ENCODE measurements at regions not wholly inside any gene's neighbourhood (a gene's known extent, or its start where the extent isn't known, plus 50 kb on each side); places are given as distances from the start of the nearest gene placed in this dataset.

- ATAC-seq (no peak), DNase-seq (no peak)
- intact Hi-C loops (cut with DNase I): no loop called here
- 79 to 85% methylated on average over 1 of the region's 1 CpG for WGBS, 2 donors
- no peak for TF ChIP-seq CTCF (IDR thresholded peaks at IDR 0.05)
- Histone ChIP-seq H3K36me3 (no peaks in the 10 kb centered on the region), H3K27ac (no peak overlapping the region), H3K4me1 (no peaks in the 10 kb centered on the region), H3K27me3 (peaks cover 0 to 37% (median 0%) of the 10 kb centered on the region in 7 donors), H3K4me3 (no peak overlapping the region), H3K9me3 (peaks cover 0 to 4% (median 0%) of the 10 kb centered on the region in 11 donors)
These were observed 72.7 kb upstream of the NALF2 start for GRCh38 chrX:69431420-69431819.

GRCh38 chrX:69430785-69431184, 73.3 kb upstream of the NALF2 start:
- intact Hi-C loops (cut with DNase I): no loop called here
- H3K9me3 ChIP-seq: peaks cover 0 to 4% (median 0%) of the 10 kb centered on the region in 11 donors
- WGBS, 2 donors: 45 to 56% methylated on average over 2 of the region's 2 CpGs

GRCh38 chrX:69429339-69430015, 74.6 kb upstream of the NALF2 start:
- intact Hi-C loops (cut with DNase I): loop anchor here in 4 of 10 donors (10.0 kb wide), 1 partner anchor 665 kb away; no protein-coding TSS in a partner anchor
- peak in 1 of 2 donors; percentile 30 for DNase-seq
- whole genome bisulfite sequencing, 2 donors: 37 to 62% methylated on average over 6 of the region's 6 CpGs

More at GRCh38 chrX:69430785-69431184, 73.3 kb upstream of the NALF2 start:
- Histone ChIP-seq H3K27ac (no peak overlapping the region), H3K36me3 (no peaks in the 10 kb centered on the region), H3K4me1 (no peaks in the 10 kb centered on the region), H3K27me3 (peaks cover 0 to 37% (median 0%) of the 10 kb centered on the region in 7 donors), H3K4me3 (no peak overlapping the region)
- DNase-seq (peak in 1 of 2 donors; percentile 7), ATAC-seq (peak in 7 of 8 donors; percentile 44 to 91 (median 79))
- no peak for TF ChIP-seq CTCF (IDR thresholded peaks at IDR 0.05)

GRCh38 chrX:69428216-69428615, 75.9 kb upstream of the NALF2 start:
- Histone ChIP-seq H3K27me3 (peaks cover 0 to 37% (median 0%) of the 10 kb centered on the region in 7 donors), H3K27ac (no peak overlapping the region), H3K4me3 (no peak overlapping the region), H3K36me3 (no peaks in the 10 kb centered on the region), H3K9me3 (no peaks in the 10 kb centered on the region), H3K4me1 (peaks cover 0 to 2% (median 0%) of the 10 kb centered on the region in 9 donors)
- ATAC-seq: no peak
- 43 to 62% methylated on average over 2 of the region's 2 CpGs for WGBS, 2 donors
- intact Hi-C loops (cut with DNase I): loop anchor here in 4 of 10 donors (10.0 kb wide), 1 partner anchor 667 kb away; no protein-coding TSS in a partner anchor
- no peak for TF ChIP-seq CTCF (IDR thresholded peaks at IDR 0.05)
- no peak for DNase-seq

More at GRCh38 chrX:69429339-69430015, 74.6 kb upstream of the NALF2 start:
- Histone ChIP-seq H3K4me1 (peaks cover 0 to under 1% (median 0%) of the 10 kb centered on the region in 9 donors), H3K4me3 (no peak overlapping the region), H3K9me3 (no peaks in the 10 kb centered on the region), H3K27ac (peak overlapping the region in 1 of 10 donors; percentile 36), H3K27me3 (peaks cover 0 to 37% (median 0%) of the 10 kb centered on the region in 7 donors), H3K36me3 (no peaks in the 10 kb centered on the region)
- TF ChIP-seq CTCF (IDR thresholded peaks at IDR 0.05): no peak
- peak in 5 of 8 donors; percentile 59 to 84 (median 80) for ATAC-seq

Measured in heart right ventricle (tissue), 16 donors.